ENCODE measurements at regions not wholly inside any gene's neighbourhood (a gene's known extent, or its start where the extent isn't known, plus 50 kb on each side); places are given as distances from the start of the nearest gene placed in this dataset.

DNA sequence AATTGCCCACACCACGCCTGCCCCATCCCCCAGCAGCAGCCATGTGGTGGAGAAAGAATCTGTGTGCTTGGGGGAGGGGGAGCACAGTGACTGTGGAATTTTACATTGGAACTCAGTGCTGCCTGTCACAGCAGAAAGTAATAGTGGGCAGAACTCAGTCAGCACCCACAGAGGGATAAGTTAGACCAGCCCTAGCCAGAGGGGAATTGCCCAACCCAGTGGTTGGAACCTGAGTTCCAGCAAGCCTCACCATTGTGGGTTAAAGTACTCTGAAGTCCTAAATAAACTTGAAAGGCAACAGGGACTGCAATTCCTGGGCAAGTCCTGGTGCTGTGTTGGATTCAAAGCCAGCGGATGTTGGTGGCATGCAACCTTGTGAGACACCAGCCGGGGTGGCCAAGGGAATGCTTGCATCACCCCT lies 88.8 kb downstream of the MRPL39 start:
- WGBS (ENCODE audit: insufficient coverage), result 100% methylated on average over 1 of the region's 3 CpGs
- ATAC-seq (ENCODE audit: low read depth), result no peak
- Histone ChIP-seq H3K27me3 (replicated peaks in 1 of 4; ENCODE audit: control extremely low read depth in 1 of 4, control insufficient read depth in 3 of 4, insufficient read depth in 4 of 4, low read length in 3 of 4) (no peaks in the 10 kb centered on the region), H3K27ac (ENCODE audit: low read length in 2 of 2) (no peak overlapping the region), H4K20me1 (ENCODE audit: control insufficient read depth, insufficient read depth, low read length, poor library complexity, severe bottlenecking) (no peaks in the 10 kb centered on the region), H3K36me3 (replicated peaks in 1 of 2; ENCODE audit: control extremely low read depth in 1 of 2, control insufficient read depth in 1 of 2, extremely low read depth in 1 of 2, insufficient read depth in 2 of 2, low read length in 1 of 2) (no peaks in the 10 kb centered on the region), H3K79me2 (ENCODE audit: control insufficient read depth, insufficient read depth, low read length) (no peaks in the 10 kb centered on the region), H3K4me2 (replicated peaks; ENCODE audit: low read depth, low read length, poor library complexity, severe bottlenecking) (no peak overlapping the region), H3K9me3 (ENCODE audit: control extremely low read depth in 1 of 3, control insufficient read depth in 2 of 3, insufficient read depth in 1 of 3, low read length in 2 of 3) (no peaks in the 10 kb centered on the region), H3K4me3 (ENCODE audit: control extremely low read depth in 1 of 5, extremely low read depth in 1 of 5, insufficient read depth in 1 of 5, low read depth in 2 of 5, low read length in 4 of 5) (no peak overlapping the region), H3K9ac (ENCODE audit: low read length) (no peak overlapping the region), H3K4me1 (ENCODE audit: control insufficient read depth in 2 of 2, insufficient read depth in 2 of 2, low read length in 2 of 2) (no peaks in the 10 kb centered on the region), H2AFZ (ENCODE audit: insufficient read depth, low read depth, low read length, poor library complexity, severe bottlenecking) (no peak overlapping the region)
- TF ChIP-seq EZH2 (IDR thresholded peaks at IDR 0.05; ENCODE audit: borderline replicate concordance, insufficient read depth, low read depth, low read length, poor library complexity, severe bottlenecking), result no peak
- TF ChIP-seq, protein P1, sequence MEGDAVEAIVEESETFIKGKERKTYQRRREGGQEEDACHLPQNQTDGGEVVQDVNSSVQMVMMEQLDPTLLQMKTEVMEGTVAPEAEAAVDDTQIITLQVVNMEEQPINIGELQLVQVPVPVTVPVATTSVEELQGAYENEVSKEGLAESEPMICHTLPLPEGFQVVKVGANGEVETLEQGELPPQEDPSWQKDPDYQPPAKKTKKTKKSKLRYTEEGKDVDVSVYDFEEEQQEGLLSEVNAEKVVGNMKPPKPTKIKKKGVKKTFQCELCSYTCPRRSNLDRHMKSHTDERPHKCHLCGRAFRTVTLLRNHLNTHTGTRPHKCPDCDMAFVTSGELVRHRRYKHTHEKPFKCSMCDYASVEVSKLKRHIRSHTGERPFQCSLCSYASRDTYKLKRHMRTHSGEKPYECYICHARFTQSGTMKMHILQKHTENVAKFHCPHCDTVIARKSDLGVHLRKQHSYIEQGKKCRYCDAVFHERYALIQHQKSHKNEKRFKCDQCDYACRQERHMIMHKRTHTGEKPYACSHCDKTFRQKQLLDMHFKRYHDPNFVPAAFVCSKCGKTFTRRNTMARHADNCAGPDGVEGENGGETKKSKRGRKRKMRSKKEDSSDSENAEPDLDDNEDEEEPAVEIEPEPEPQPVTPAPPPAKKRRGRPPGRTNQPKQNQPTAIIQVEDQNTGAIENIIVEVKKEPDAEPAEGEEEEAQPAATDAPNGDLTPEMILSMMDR (IDR thresholded peaks at IDR 0.05), result no peak
- Mint-ChIP-seq H3K9me3 (ENCODE audit: insufficient read depth) (no peaks in the 10 kb centered on the region), H3K27ac (no peak overlapping the region), H3K27me3 (no peaks in the 10 kb centered on the region), H3K4me1 (no peaks in the 10 kb centered on the region), H3K4me3 (no peak overlapping the region)
- ChIA-PET POLR2A (no interaction called here), CTCF (no interaction called here)
- intact Hi-C loops (cut with micrococcal nuclease), result no loop called here
- DNase-seq, result no peak

DNA sequence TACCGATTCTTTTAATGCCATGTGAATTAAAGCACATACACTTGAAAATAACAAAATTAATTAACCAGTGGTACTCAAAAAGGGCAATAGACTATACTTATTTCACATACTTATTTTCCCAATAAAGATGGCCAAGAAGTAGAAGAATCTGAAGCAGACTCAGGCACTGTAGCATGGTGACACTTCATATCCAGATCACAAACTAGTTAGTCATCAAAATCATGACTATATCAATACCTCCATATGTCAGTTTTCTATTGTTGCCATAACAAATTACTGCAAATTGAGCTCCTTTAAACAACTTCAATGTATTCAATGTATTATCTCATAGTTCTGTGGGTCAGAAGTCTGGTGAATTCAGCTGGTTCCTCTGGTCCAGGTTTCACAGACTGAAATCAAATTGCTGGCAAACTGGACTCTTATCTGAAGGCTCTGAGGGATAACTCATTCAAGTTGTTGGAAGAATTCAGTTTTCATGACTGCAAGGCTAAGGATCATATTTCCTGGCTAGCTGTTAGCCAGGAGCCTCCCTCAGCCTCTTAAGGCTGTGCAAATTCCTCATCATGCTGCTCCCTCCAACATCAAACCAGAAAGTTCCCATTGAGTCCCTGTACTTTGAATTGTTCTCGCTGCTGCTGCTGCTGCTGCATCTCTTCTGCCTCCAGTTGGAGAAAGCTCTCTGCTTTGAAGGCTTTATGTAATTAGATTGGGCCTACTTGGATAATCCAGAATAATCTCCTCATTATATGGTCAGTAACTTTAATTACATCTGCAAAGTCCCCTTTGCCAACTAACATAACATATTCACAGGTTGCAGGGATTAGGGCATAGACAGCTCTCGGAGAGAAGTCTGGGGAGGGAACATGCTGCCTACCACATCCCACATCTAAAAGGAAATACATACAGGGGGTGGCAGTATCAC lies 91.5 kb downstream of the MRPL39 start:
- H3K9me3 Mint-ChIP-seq (ENCODE audit: insufficient read depth), result no peaks in the 10 kb centered on the region
- ATAC-seq (ENCODE audit: low read depth) (no peak), DNase-seq (no peak)
- H3K27me3 ChIP-seq (replicated peaks in 1 of 4; ENCODE audit: control extremely low read depth in 1 of 4, control insufficient read depth in 3 of 4, insufficient read depth in 4 of 4, low read length in 3 of 4), result no peaks in the 10 kb centered on the region
- ChIA-PET POLR2A (no interaction called here), CTCF (no interaction called here)
- no peaks in the 10 kb centered on the region for H4K20me1 ChIP-seq (ENCODE audit: control insufficient read depth, insufficient read depth, low read length, poor library complexity, severe bottlenecking)
- no peak overlapping the region for H3K4me3 ChIP-seq (ENCODE audit: control extremely low read depth in 1 of 5, extremely low read depth in 1 of 5, insufficient read depth in 1 of 5, low read depth in 2 of 5, low read length in 4 of 5)
- H3K4me3 Mint-ChIP-seq, result no peak overlapping the region
- no peak overlapping the region for H3K4me2 ChIP-seq (replicated peaks; ENCODE audit: low read depth, low read length, poor library complexity, severe bottlenecking)
- intact Hi-C loops (cut with micrococcal nuclease), result no loop called here
- no peak for TF ChIP-seq EZH2 (IDR thresholded peaks at IDR 0.05; ENCODE audit: borderline replicate concordance, insufficient read depth, low read depth, low read length, poor library complexity, severe bottlenecking)
- TF ChIP-seq, protein P1 (IDR thresholded peaks at IDR 0.05), result no peak
- H3K9ac ChIP-seq (ENCODE audit: low read length), result no peak overlapping the region
- H3K4me1 ChIP-seq (ENCODE audit: control insufficient read depth in 2 of 2, insufficient read depth in 2 of 2, low read length in 2 of 2), result peaks cover 2% of the 10 kb centered on the region in 2 donors
- no peaks in the 10 kb centered on the region for H3K9me3 ChIP-seq (ENCODE audit: control extremely low read depth in 1 of 3, control insufficient read depth in 2 of 3, insufficient read depth in 1 of 3, low read length in 2 of 3)
- H3K4me1 Mint-ChIP-seq, result peaks cover 11% of the 10 kb centered on the region
- H3K27ac Mint-ChIP-seq, result no peak overlapping the region
- no peaks in the 10 kb centered on the region for H3K36me3 ChIP-seq (replicated peaks in 1 of 2; ENCODE audit: control extremely low read depth in 1 of 2, control insufficient read depth in 1 of 2, extremely low read depth in 1 of 2, insufficient read depth in 2 of 2, low read length in 1 of 2)
- WGBS (ENCODE audit: insufficient coverage), result no CpG with 5 or more reads among the region's 3 CpGs
- no peaks in the 10 kb centered on the region for H3K27me3 Mint-ChIP-seq
- no peak overlapping the region for H3K27ac ChIP-seq (ENCODE audit: low read length in 2 of 2)
- no peak overlapping the region for H2AFZ ChIP-seq (ENCODE audit: insufficient read depth, low read depth, low read length, poor library complexity, severe bottlenecking)
- H3K79me2 ChIP-seq (ENCODE audit: control insufficient read depth, insufficient read depth, low read length), result no peaks in the 10 kb centered on the region

All from B cell (primary cell).